ENCODE measurements at regions not wholly inside any gene's neighbourhood (a gene's known extent, or its start where the extent isn't known, plus 50 kb on each side); places are given as distances from the start of the nearest gene placed in this dataset.

- TF ChIP-seq POLR2A (IDR thresholded peaks at IDR 0.05; ENCODE audit: low read length) (no peak), GATA1 (IDR thresholded peaks at IDR 0.05; ENCODE audit: low read depth, low read length) (no peak)
These were observed 403.0 kb upstream of the MKI67 start for GRCh38 chr10:128529225-128529624.

Measured in erythroblast (primary cell).